Neural cell (in vitro differentiated cells): ENCODE measurements at regions not wholly inside any gene's neighbourhood (a gene's known extent, or its start where the extent isn't known, plus 50 kb on each side); places are given as distances from the start of the nearest gene placed in this dataset.

Experiments
- H2AFZ ChIP-seq: fragments of 200-600, 300-800 bp; sonication (generic), shearing (Covaris generic); 2 replicates; pipeline ENCODE4 v1.6.0; 2014; ENCODE audit warnings: low read depth, mild to moderate bottlenecking, antibody characterized with exemption, low read length, moderate library complexity
- H3F3A ChIP-seq: fragments of 200-600 bp; shearing (Covaris generic); 2 replicates; pipeline ENCODE4 v1.6.1; 2016; ENCODE audit warnings: mild to moderate bottlenecking, moderate library complexity, mixed read lengths, antibody characterized with exemption, low read length; ENCODE audit not compliant: insufficient read depth, poor library complexity, severe bottlenecking
- H3K27ac ChIP-seq: fragments of 200-600, 300-800 bp; sonication (generic), shearing (Covaris generic); 2 replicates; pipeline ENCODE4 v1.5.1; 2014; ENCODE audit warnings: mild to moderate bottlenecking, low read length, moderate library complexity
- H3K27me3 ChIP-seq: fragments of 300-800, 200-600 bp; sonication (generic), shearing (Covaris generic); 2 replicates; pipeline ENCODE4 v1.6.0; 2014; ENCODE audit warnings: mild to moderate bottlenecking, low read depth, low read length, moderate library complexity; ENCODE audit not compliant: insufficient read depth
- H3K36me3 ChIP-seq: fragments of 300-800, 200-600 bp; sonication (generic), shearing (Covaris generic); 2 replicates; pipeline ENCODE4 v1.5.1; 2014; ENCODE audit warnings: mild to moderate bottlenecking, antibody characterized with exemption, low read length, moderate library complexity; ENCODE audit not compliant: insufficient read depth
- H3K4me2 ChIP-seq: fragments of 300-800, 200-600 bp; sonication (generic), shearing (Covaris generic); 2 replicates; pipeline ENCODE4 v1.6.0; 2014; ENCODE audit warnings: mild to moderate bottlenecking, low read length
- H3K4me3 ChIP-seq: fragments of 300-800, 200-600 bp; sonication (generic), shearing (Covaris generic); 2 replicates; pipeline ENCODE4 v1.5.1; 2014; ENCODE audit warnings: mild to moderate bottlenecking, low read length, moderate library complexity
- H3K79me2 ChIP-seq: fragments of 200-600 bp; shearing (Covaris generic); replicated peaks from 2 replicates; pipeline ENCODE4 v1.6.0; 2014; ENCODE audit warnings: mild to moderate bottlenecking, low read length, moderate library complexity; ENCODE audit not compliant: insufficient read depth
- H3K9ac ChIP-seq: fragments of 300-800, 200-600 bp; sonication (generic), shearing (Covaris generic); 2 replicates; pipeline ENCODE4 v1.6.1; 2016; ENCODE audit warnings: mild to moderate bottlenecking, low read length, mixed read lengths
- H3K9me2 ChIP-seq: fragments of 200-600 bp; shearing (Covaris generic); 2 replicates; pipeline ENCODE4 v1.6.1; 2016; ENCODE audit warnings: mild to moderate bottlenecking, low read length, mixed read lengths; ENCODE audit not compliant: insufficient read depth
- H3K9me3 ChIP-seq: fragments of 200-600, 300-800 bp; sonication (generic), shearing (Covaris generic); 2 replicates; pipeline ENCODE4 v1.6.1; 2016; ENCODE audit warnings: mild to moderate bottlenecking, mixed run types, low read length, moderate library complexity, mixed read lengths
- H4K20me1 ChIP-seq: fragments of 200-600 bp; shearing (Covaris generic); 2 replicates; pipeline ENCODE4 v1.6.1; 2016; ENCODE audit warnings: mild to moderate bottlenecking, mixed run types; ENCODE audit not compliant: insufficient read depth
- CTCF ChIP-seq: fragments of 450-650 bp; IDR thresholded peaks from 2 replicates; pipeline ENCODE4 v1.5.1; 2014; ENCODE audit warnings: antibody characterized with exemption, mild to moderate bottlenecking, moderate library complexity; ENCODE audit not compliant: poor library complexity, severe bottlenecking
- EP300 ChIP-seq: fragments of 450-650 bp; conservative IDR thresholded peaks from 2 replicates; pipeline ENCODE4 v1.6.1; 2014; ENCODE audit warnings: antibody characterized with exemption, mild to moderate bottlenecking, moderate library complexity; ENCODE audit not compliant: poor library complexity, severe bottlenecking
- EZH2 ChIP-seq: fragments of 200-600, 300-800 bp; shearing (Covaris generic), sonication (generic); IDR thresholded peaks from 2 replicates; pipeline ENCODE4 v1.6.1; 2014; ENCODE audit warnings: antibody characterized with exemption, low read length, borderline replicate concordance, mild to moderate bottlenecking; ENCODE audit not compliant: insufficient read depth, poor library complexity, severe bottlenecking
- MXI1 ChIP-seq: fragments of 450-650 bp; conservative IDR thresholded peaks from 2 replicates; pipeline ENCODE4 v1.6.1; 2014; ENCODE audit warnings: antibody characterized with exemption, mild to moderate bottlenecking; ENCODE audit not compliant: poor library complexity, severe bottlenecking
- POLR2AphosphoS5 ChIP-seq: IDR thresholded peaks from 2 replicates; pipeline ENCODE4 v1.6.1; 2012
- RAD21 ChIP-seq: fragments of 450-650 bp; conservative IDR thresholded peaks from 2 replicates; pipeline ENCODE4 v1.6.1; 2014; ENCODE audit warnings: antibody characterized with exemption, mild to moderate bottlenecking, moderate library complexity
- REST ChIP-seq: IDR thresholded peaks from 2 replicates; pipeline ENCODE4 v1.6.1; 2012; ENCODE audit warnings: borderline replicate concordance
- SMC3 ChIP-seq: fragments of 450-650 bp; conservative IDR thresholded peaks from 2 replicates; pipeline ENCODE4 v1.6.1; 2014; ENCODE audit warnings: antibody characterized with exemption, mild to moderate bottlenecking, moderate library complexity; ENCODE audit not compliant: poor library complexity
- TAF1 ChIP-seq: IDR thresholded peaks from 2 replicates; pipeline ENCODE4 v1.6.1; 2012; ENCODE audit warnings: low read depth

DNA sequence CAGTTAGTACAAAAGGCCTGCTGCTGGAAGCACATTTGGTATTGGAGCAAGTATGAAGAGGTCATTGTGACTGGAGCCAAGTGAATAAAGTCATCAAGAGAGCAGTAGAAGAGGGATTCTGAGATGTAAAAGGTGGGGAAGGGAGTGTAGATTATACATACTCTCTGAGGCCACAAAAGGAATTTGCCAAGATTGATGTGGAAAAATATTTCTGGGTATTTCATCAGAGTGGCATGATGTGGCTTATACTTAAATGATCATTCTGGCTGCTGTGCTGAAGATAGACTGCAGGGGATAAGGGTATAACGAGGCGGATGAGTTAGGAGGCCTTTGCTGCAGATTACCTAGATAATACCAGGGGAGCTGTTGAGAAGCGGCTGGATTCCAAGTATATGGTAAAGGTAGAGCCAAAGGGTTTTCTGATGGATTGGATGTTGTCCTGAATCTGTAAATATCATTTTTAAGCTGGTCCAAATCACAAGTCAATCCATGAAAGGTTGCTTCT is 231.8 kb upstream of the AGA start:
- Histone ChIP-seq H3K27ac (no peak overlapping the region), H3K36me3 (no peaks in the 10 kb centered on the region), H3K4me2 (no peak overlapping the region), H3K79me2 (no peaks in the 10 kb centered on the region), H3K9ac (no peak overlapping the region), H2AFZ (no peak overlapping the region), H3K27me3 (no peaks in the 10 kb centered on the region), H3K4me3 (no peak overlapping the region), H3F3A (no peaks in the 10 kb centered on the region), H3K9me2 (no peaks in the 10 kb centered on the region), H4K20me1 (no peaks in the 10 kb centered on the region), H3K9me3 (no peaks in the 10 kb centered on the region)
- no peak for TF ChIP-seq TAF1
- no peak for TF ChIP-seq POLR2AphosphoS5
- no peak for TF ChIP-seq EZH2
- no peak for TF ChIP-seq RAD21
- no peak for TF ChIP-seq EP300
- TF ChIP-seq MXI1 = no peak
- no peak for TF ChIP-seq CTCF
- no peak for TF ChIP-seq SMC3
- TF ChIP-seq REST = no peak

- H4K20me1 ChIP-seq = no peaks in the 10 kb centered on the region
- H2AFZ ChIP-seq = no peak overlapping the region
- no peak overlapping the region for H3K27ac ChIP-seq
- H3K36me3 ChIP-seq = no peaks in the 10 kb centered on the region
- no peak overlapping the region for H3K4me3 ChIP-seq
- no peak for TF ChIP-seq EZH2
- TF ChIP-seq REST = no peak
- no peak for TF ChIP-seq TAF1
- no peak for TF ChIP-seq SMC3
- no peak for TF ChIP-seq RAD21
- H3K9me3 ChIP-seq = no peaks in the 10 kb centered on the region
- no peak overlapping the region for H3K4me2 ChIP-seq
- H3F3A ChIP-seq = no peaks in the 10 kb centered on the region
- no peak overlapping the region for H3K9ac ChIP-seq
- H3K27me3 ChIP-seq = no peaks in the 10 kb centered on the region
- no peaks in the 10 kb centered on the region for H3K79me2 ChIP-seq
- no peaks in the 10 kb centered on the region for H3K9me2 ChIP-seq
Measured at GRCh38 chr4:177680308-177680707, 238.1 kb upstream of the AGA start.
